T-helper 2 cell treated with Interferon-gamma antibody and Interleukin-4, amounts not matched to agents 5 μg/mL and 100 μg/mL, for 36 hours (primary cell): ENCODE measurements at regions not wholly inside any gene's neighbourhood (a gene's known extent, or its start where the extent isn't known, plus 50 kb on each side); places are given as distances from the start of the nearest gene placed in this dataset.

Experiments
- DNase-seq: peaks from one replicate; pipeline ENCODE4 v3.0.0; 2021; ENCODE audit warnings: low spot score
- H3K27ac Mint-ChIP-seq: one replicate; pipeline ENCODE4 v1.8.0; 2021; ENCODE audit warnings: mild to moderate bottlenecking, mixed read lengths
- H3K27me3 Mint-ChIP-seq: one replicate; pipeline ENCODE4 v1.8.0; 2021; ENCODE audit warnings: low read depth, mixed read lengths
- H3K36me3 Mint-ChIP-seq: one replicate; pipeline ENCODE4 v1.8.0; 2021; ENCODE audit warnings: low read depth, mixed read lengths
- H3K4me1 Mint-ChIP-seq: one replicate; pipeline ENCODE4 v1.8.0; 2021; ENCODE audit warnings: low read depth, mixed read lengths
- H3K4me3 Mint-ChIP-seq: one replicate; pipeline ENCODE4 v1.8.0; 2022; ENCODE audit warnings: mild to moderate bottlenecking, moderate library complexity, mixed read lengths
- H3K9me3 Mint-ChIP-seq: one replicate; pipeline ENCODE4 v1.8.0; 2021; ENCODE audit warnings: mixed read lengths

- no peaks in the 10 kb centered on the region for H3K4me1 Mint-ChIP-seq
- DNase-seq = no peak
- H3K27me3 Mint-ChIP-seq = no peaks in the 10 kb centered on the region
- no peak overlapping the region for H3K27ac Mint-ChIP-seq
- no peaks in the 10 kb centered on the region for H3K9me3 Mint-ChIP-seq
- no peak overlapping the region for H3K4me3 Mint-ChIP-seq
- H3K36me3 Mint-ChIP-seq = no peaks in the 10 kb centered on the region
Measured at GRCh38 chr9:34830068-34830467, 120.1 kb upstream of the CCL21 start.

DNA sequence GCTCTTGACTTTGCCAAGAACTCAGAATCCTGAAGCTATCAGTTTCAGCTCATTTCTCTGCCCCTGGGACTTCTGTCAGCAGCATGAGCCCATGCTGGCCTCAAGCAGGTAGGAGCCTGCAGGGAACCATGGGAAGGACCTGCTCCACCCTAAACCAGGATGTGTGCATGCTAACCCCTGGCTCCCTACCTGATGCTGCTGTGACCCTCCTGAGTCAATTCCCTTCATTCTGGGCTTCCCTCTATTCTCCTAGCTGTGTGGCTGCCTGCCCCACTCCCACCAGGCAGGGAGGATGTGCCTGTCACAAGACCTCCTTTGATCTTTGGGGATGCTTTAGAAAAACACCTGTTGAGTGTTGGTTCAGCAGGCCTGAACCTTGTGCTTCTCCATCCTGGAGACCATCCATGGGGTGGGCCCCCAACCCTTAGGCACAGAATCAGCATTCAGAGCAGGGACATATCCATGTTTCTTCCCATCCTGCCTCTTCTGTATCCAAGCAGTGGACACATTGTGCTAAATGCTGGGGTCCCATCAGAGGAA, 117.1 kb upstream of the CCL21 start:
- Mint-ChIP-seq H3K36me3 (no peaks in the 10 kb centered on the region), H3K9me3 (no peaks in the 10 kb centered on the region), H3K4me3 (no peak overlapping the region), H3K4me1 (no peaks in the 10 kb centered on the region), H3K27ac (no peak overlapping the region), H3K27me3 (no peaks in the 10 kb centered on the region)
- DNase-seq = no peak

- no peaks in the 10 kb centered on the region for H3K36me3 Mint-ChIP-seq
- no peaks in the 10 kb centered on the region for H3K9me3 Mint-ChIP-seq
- DNase-seq = no peak
- no peak overlapping the region for H3K27ac Mint-ChIP-seq
- no peaks in the 10 kb centered on the region for H3K4me1 Mint-ChIP-seq
- H3K4me3 Mint-ChIP-seq = no peak overlapping the region
- peaks cover 2% of the 10 kb centered on the region for H3K27me3 Mint-ChIP-seq
Measured at GRCh38 chr9:34825775-34826174, 115.8 kb upstream of the CCL21 start.

DNA sequence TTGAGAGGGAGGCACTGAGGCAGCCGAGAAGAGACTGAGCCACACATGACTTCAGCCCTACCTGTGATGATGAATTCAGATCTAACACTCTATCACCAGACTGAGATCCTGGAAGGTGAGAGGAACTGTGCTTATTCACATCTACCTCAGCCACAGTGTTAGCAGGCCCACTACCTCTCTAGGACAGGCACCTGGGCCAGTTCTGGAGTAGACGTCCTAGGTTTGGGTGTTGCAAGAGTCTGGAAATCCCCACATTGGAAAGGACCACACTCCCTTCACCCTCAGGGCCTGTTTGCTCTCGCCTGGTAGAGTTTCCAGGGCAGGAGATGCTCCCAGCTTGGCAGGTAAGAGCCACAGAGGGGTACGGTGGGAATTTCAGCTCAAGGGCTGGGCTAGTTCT, 113.8 kb upstream of the CCL21 start:
- H3K9me3 Mint-ChIP-seq = peaks cover 6% of the 10 kb centered on the region
- H3K36me3 Mint-ChIP-seq = no peaks in the 10 kb centered on the region
- no peak overlapping the region for H3K27ac Mint-ChIP-seq
- no peaks in the 10 kb centered on the region for H3K4me1 Mint-ChIP-seq
- peaks cover 2% of the 10 kb centered on the region for H3K27me3 Mint-ChIP-seq
- no peak overlapping the region for H3K4me3 Mint-ChIP-seq
- no peak for DNase-seq

GRCh38 chr9:34810187-34810524, 100.2 kb upstream of the CCL21 start:
- Mint-ChIP-seq H3K4me1 (no peaks in the 10 kb centered on the region), H3K27ac (no peak overlapping the region), H3K27me3 (peaks cover 26% of the 10 kb centered on the region), H3K36me3 (no peaks in the 10 kb centered on the region), H3K4me3 (no peak overlapping the region), H3K9me3 (peaks cover 5% of the 10 kb centered on the region)
- no peak for DNase-seq

- DNase-seq = no peak
- no peak overlapping the region for H3K4me3 Mint-ChIP-seq
- H3K9me3 Mint-ChIP-seq = peaks cover 10% of the 10 kb centered on the region
- H3K27me3 Mint-ChIP-seq = peaks cover 26% of the 10 kb centered on the region
- no peak overlapping the region for H3K27ac Mint-ChIP-seq
- no peaks in the 10 kb centered on the region for H3K36me3 Mint-ChIP-seq
- H3K4me1 Mint-ChIP-seq = no peaks in the 10 kb centered on the region
Measured at GRCh38 chr9:34809504-34810186, 99.7 kb upstream of the CCL21 start.

DNA sequence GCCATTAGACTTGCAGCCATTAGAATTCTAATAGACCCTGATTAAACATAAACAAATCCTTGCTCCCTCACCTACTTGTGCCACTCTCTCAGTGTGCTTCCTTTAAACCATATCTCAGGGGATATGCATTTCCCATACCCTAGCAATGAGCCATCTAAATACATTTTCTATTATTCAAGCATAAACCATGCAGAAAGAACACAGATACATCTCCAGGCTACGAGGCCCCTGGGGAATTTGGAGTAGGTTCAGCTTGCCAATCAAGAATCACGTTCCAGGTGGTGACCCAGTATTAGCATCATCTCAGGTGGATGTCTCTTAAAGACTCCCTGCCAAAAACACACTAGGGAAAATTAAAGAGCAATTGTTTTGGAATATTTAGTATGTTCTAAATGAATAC, 93.0 kb upstream of the CCL21 start:
- H3K9me3 Mint-ChIP-seq = peaks cover 12% of the 10 kb centered on the region
- no peak for DNase-seq
- no peak overlapping the region for H3K27ac Mint-ChIP-seq
- H3K36me3 Mint-ChIP-seq = no peaks in the 10 kb centered on the region
- peaks cover 7% of the 10 kb centered on the region for H3K27me3 Mint-ChIP-seq
- H3K4me3 Mint-ChIP-seq = no peak overlapping the region
- no peaks in the 10 kb centered on the region for H3K4me1 Mint-ChIP-seq

DNA sequence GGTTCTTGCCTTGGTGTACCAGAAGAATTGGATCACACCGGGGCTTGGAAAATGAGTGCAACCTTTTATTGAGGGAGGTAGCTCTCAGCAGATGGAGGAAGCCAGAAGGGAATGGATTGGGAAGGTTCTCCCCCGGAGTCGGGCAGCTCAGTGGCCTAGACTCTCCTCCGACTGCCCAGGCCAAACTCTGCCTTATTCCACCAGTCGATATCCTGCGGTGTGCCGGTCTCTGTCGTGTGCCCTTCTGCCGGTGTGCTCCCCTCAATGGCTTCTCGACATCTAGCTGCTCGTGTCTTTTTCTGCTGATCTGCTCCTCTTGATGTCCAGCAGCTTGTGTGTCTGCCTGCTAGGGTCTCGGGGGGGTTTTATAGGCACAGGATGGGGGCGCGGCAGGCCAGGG, 87.4 kb upstream of the CCL21 start:
- Mint-ChIP-seq H3K4me1 (no peaks in the 10 kb centered on the region), H3K36me3 (no peaks in the 10 kb centered on the region)

DNA sequence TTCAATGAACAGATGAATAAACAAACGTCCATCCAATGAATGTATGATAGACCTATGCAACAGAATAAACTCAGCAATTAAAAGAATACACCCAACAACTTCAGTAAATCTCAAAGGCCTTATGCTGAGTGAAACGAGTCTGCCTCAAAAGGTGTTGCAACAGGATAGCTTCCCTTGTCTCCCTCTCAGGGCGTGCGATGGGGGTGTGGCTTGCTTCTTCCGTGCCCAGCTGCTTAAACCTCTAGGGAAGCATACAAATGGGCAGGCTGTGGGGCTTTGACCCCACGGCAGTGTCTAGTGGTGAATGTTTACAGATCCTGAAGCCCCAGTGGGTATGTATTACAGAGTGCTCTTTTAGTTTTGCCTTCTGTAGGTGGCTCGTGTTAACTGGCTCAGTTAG, 87.0 kb upstream of the CCL21 start:
- Mint-ChIP-seq H3K9me3 (no peaks in the 10 kb centered on the region), H3K36me3 (no peaks in the 10 kb centered on the region), H3K27me3 (peaks cover 8% of the 10 kb centered on the region), H3K4me3 (no peak overlapping the region), H3K4me1 (no peaks in the 10 kb centered on the region), H3K27ac (no peak overlapping the region)
- DNase-seq = no peak

More for the DNA sequence above, 87.4 kb upstream of the CCL21 start:
- Mint-ChIP-seq H3K27me3 (peaks cover 8% of the 10 kb centered on the region), H3K4me3 (no peak overlapping the region), H3K27ac (no peak overlapping the region), H3K9me3 (no peaks in the 10 kb centered on the region)
- no peak for DNase-seq

- no peaks in the 10 kb centered on the region for H3K4me1 Mint-ChIP-seq
- no peak for DNase-seq
- H3K36me3 Mint-ChIP-seq = no peaks in the 10 kb centered on the region
- no peaks in the 10 kb centered on the region for H3K9me3 Mint-ChIP-seq
- peaks cover 9% of the 10 kb centered on the region for H3K27me3 Mint-ChIP-seq
- no peak overlapping the region for H3K4me3 Mint-ChIP-seq
- no peak overlapping the region for H3K27ac Mint-ChIP-seq
Measured at GRCh38 chr9:34793428-34793827, 83.5 kb upstream of the CCL21 start.

GRCh38 chr9:34783951-34784487, 74.1 kb upstream of the CCL21 start:
- H3K4me3 Mint-ChIP-seq = no peak overlapping the region
- no peaks in the 10 kb centered on the region for H3K4me1 Mint-ChIP-seq
- no peaks in the 10 kb centered on the region for H3K36me3 Mint-ChIP-seq
- H3K9me3 Mint-ChIP-seq = no peaks in the 10 kb centered on the region
- DNase-seq = no peak
- H3K27ac Mint-ChIP-seq = no peak overlapping the region
- H3K27me3 Mint-ChIP-seq = peaks cover 8% of the 10 kb centered on the region

DNA sequence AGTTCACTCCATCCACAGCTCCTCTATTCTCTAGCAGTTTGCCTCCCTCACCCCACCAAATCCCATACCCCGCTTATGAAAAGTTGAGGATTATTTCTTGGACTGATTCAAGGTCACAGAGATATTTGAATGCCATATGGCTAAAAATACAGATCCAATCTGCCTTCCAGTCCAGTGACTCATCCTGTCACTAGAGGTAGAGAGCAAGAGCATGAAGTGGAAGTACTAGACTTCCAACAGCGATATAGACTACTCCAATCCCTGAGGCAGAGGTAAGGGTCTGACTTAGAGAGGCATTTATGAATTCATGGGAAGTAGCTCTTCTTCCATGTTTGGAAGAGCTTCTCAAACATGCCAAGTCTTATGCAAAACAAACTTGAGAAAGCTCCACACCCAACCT, 72.4 kb upstream of the CCL21 start:
- no peaks in the 10 kb centered on the region for H3K9me3 Mint-ChIP-seq
- no peak overlapping the region for H3K27ac Mint-ChIP-seq
- H3K4me1 Mint-ChIP-seq = no peaks in the 10 kb centered on the region
- peaks cover 5% of the 10 kb centered on the region for H3K27me3 Mint-ChIP-seq
- H3K4me3 Mint-ChIP-seq = no peak overlapping the region
- no peak for DNase-seq
- H3K36me3 Mint-ChIP-seq = no peaks in the 10 kb centered on the region

- no peaks in the 10 kb centered on the region for H3K36me3 Mint-ChIP-seq
- H3K9me3 Mint-ChIP-seq = no peaks in the 10 kb centered on the region
- no peak overlapping the region for H3K4me3 Mint-ChIP-seq
- H3K27me3 Mint-ChIP-seq = no peaks in the 10 kb centered on the region
- H3K27ac Mint-ChIP-seq = no peak overlapping the region
- no peaks in the 10 kb centered on the region for H3K4me1 Mint-ChIP-seq
- no peak for DNase-seq
Measured at GRCh38 chr9:34777666-34778065, 67.7 kb upstream of the CCL21 start.

GRCh38 chr9:34773955-34774354, 64.0 kb upstream of the CCL21 start:
- no peaks in the 10 kb centered on the region for H3K4me1 Mint-ChIP-seq
- H3K36me3 Mint-ChIP-seq = no peaks in the 10 kb centered on the region
- no peaks in the 10 kb centered on the region for H3K9me3 Mint-ChIP-seq
- H3K27me3 Mint-ChIP-seq = peaks cover 7% of the 10 kb centered on the region
- H3K4me3 Mint-ChIP-seq = no peak overlapping the region
- no peak for DNase-seq
- no peak overlapping the region for H3K27ac Mint-ChIP-seq
